ENCODE measurements at regions not wholly inside any gene's neighbourhood (a gene's known extent, or its start where the extent isn't known, plus 50 kb on each side); places are given as distances from the start of the nearest gene placed in this dataset.

GRCh38 chr22:23415490-23415851, 164.6 kb downstream of the IGLL1 start:
- FAIRE-seq (no peak), DNase-seq (ENCODE audit: extremely low read depth in 1 of 4, low spot score in 3 of 4) (no peak), ATAC-seq (no peak)
- no peak overlapping the region for H3K9ac ChIP-seq (ENCODE audit: insufficient read depth in 1 of 2, low read depth in 2 of 2, low read length in 2 of 2)
- POLR2A ChIA-PET: no interaction called here
- H2AFZ ChIP-seq (ENCODE audit: low read depth, low read length): no peak overlapping the region
- H3K9me1 ChIP-seq (ENCODE audit: control insufficient read depth, insufficient read depth, low read length): no peaks in the 10 kb centered on the region
- 14% methylated on average over 4 of the region's 8 CpGs for WGBS (ENCODE audit: insufficient coverage, low coverage, missing lambda C conversion rate)
- H3K4me3 ChIP-seq: no peak overlapping the region
- peaks cover 0 to 20% of the 10 kb centered on the region in 2 experiments; a peak in 4 of 5 replicates for H3K27me3 ChIP-seq (ENCODE audit: control insufficient read depth in 2 of 2, insufficient read depth in 2 of 2, low read length in 2 of 2)
- H4K20me1 ChIP-seq (replicated peaks; ENCODE audit: control insufficient read depth, insufficient read depth, low read length): no peaks in the 10 kb centered on the region
- in situ Hi-C loops (cut with MboI) (no loop called here), intact Hi-C loops (cut with micrococcal nuclease) (no loop called here)
- BruUV-seq (replicated peaks): no TSS peak
- H3K4me2 ChIP-seq (ENCODE audit: insufficient read depth, low read length): no peak overlapping the region
- no peaks in the 10 kb centered on the region for H3K9me3 ChIP-seq (replicated peaks; ENCODE audit: control insufficient read depth, insufficient read depth, low read depth, low read length)
- no peak overlapping the region for H3K27ac ChIP-seq (ENCODE audit: extremely low read depth, low read depth, low read length)
- no peaks in the 10 kb centered on the region for H3K36me3 ChIP-seq (ENCODE audit: control insufficient read depth, insufficient read depth, low read length)
- no peaks in the 10 kb centered on the region for H3K79me2 ChIP-seq (ENCODE audit: control insufficient read depth, insufficient read depth, low read length)
- peaks cover 0 to 9% of the 10 kb centered on the region in 2 experiments; a peak in 2 of 5 replicates for H3K4me1 ChIP-seq (replicated peaks in 1 of 2; ENCODE audit: control insufficient read depth in 2 of 2, insufficient read depth in 2 of 2, low read length in 2 of 2)
- CTCF ChIA-PET (ENCODE audit: low intra/inter-chr PET ratio): no interaction called here
- no peak for TF ChIP-seq POLR2A (conservative IDR thresholded peaks at IDR 0.05)
- TF ChIP-seq PHF21A (IDR thresholded peaks at IDR 0.05; ENCODE audit: borderline replicate concordance, low read depth): no peak
- TF ChIP-seq ZFP91 (CRISPR knock-in tag; IDR thresholded peaks at IDR 0.05): no peak
- TF ChIP-seq SIN3A (IDR thresholded peaks at IDR 0.05; ENCODE audit: borderline replicate concordance in 2 of 2, control insufficient read depth in 1 of 2, low read depth in 2 of 2, low read length in 2 of 2): no peak
- no peak for TF ChIP-seq PRPF4 (IDR thresholded peaks at IDR 0.05; ENCODE audit: insufficient read depth, low read depth, low read length, poor library complexity, severe bottlenecking)
- TF ChIP-seq POLR3G (IDR thresholded peaks at IDR 0.05; ENCODE audit: extremely low read depth, insufficient read length, insufficient replicate concordance): no peak
- TF ChIP-seq ZNF384 (IDR thresholded peaks at IDR 0.05; ENCODE audit: low read depth, low read length): no peak
- TF ChIP-seq PCBP2 (IDR thresholded peaks at IDR 0.05; ENCODE audit: low read depth, low read length, poor library complexity, severe bottlenecking): no peak
- no peak for TF ChIP-seq MXI1 (IDR thresholded peaks at IDR 0.05; ENCODE audit: low read depth, low read length)
- TF ChIP-seq XRCC3 (IDR thresholded peaks at IDR 0.05): no peak
- TF ChIP-seq CHD7 (IDR thresholded peaks at IDR 0.05; ENCODE audit: low read depth, low read length): no peak

Measured in K562 (cell line).